ENCODE measurements at regions not wholly inside any gene's neighbourhood (a gene's known extent, or its start where the extent isn't known, plus 50 kb on each side); places are given as distances from the start of the nearest gene placed in this dataset.

DNA sequence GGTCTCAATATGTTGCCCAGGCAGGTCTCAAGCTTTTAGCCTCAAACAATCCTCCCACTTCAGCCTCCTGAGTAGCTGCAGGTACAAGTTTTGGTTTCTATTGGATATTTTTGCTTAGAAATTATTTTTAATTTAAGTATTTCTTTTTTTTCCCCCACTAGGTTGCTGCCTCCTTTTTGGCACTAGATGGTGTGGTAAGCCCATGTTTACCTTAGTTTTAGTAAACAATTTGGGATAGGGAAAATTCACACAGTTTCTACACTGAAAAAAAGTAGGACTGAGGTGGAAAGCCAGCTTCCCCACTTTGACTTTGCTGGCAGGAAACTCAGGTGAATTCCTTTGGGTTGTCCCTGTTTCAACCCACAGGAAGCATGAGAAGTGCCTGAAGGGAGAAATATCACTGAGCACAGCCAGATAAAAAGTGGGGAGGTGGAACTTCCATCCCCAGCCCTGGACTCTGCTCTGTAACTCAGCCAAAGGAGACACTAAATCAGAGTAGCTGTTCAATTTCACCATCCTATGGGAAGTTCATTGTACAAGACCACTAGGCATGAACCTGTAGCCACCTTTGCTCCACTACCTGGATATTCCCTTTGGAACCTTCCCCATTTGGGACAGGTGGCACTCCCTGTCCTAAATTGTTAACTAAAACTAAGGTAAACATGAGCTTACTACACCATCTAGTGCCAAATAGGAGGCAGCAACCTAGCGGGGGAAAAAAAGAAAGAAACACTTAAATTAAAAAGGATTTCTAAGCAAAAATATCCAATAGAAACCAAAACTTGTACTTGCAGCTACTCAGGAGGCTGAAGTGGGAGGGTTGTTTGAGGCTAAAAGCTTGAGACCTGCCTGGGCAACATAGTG lies 154.4 kb upstream of the FAT3 start:
- Histone ChIP-seq H3K4me3 (replicated peaks; ENCODE audit: insufficient read depth, low read length) (no peak overlapping the region), H3K27me3 (ENCODE audit: insufficient read depth, poor library complexity, severe bottlenecking) (no peaks in the 10 kb centered on the region), H3K27ac (replicated peaks) (no peak overlapping the region)
- DNase-seq (ENCODE audit: low read depth in 1 of 2, low spot score in 1 of 2): no peak
- TF ChIP-seq POLR2AphosphoS5 (IDR thresholded peaks at IDR 0.05; ENCODE audit: low read depth) (no peak), SPI1 (IDR thresholded peaks at IDR 0.05; ENCODE audit: borderline replicate concordance, low read depth) (no peak), GABPA (IDR thresholded peaks at IDR 0.05; ENCODE audit: low read depth) (no peak)
- TF ChIP-seq, protein P1, sequence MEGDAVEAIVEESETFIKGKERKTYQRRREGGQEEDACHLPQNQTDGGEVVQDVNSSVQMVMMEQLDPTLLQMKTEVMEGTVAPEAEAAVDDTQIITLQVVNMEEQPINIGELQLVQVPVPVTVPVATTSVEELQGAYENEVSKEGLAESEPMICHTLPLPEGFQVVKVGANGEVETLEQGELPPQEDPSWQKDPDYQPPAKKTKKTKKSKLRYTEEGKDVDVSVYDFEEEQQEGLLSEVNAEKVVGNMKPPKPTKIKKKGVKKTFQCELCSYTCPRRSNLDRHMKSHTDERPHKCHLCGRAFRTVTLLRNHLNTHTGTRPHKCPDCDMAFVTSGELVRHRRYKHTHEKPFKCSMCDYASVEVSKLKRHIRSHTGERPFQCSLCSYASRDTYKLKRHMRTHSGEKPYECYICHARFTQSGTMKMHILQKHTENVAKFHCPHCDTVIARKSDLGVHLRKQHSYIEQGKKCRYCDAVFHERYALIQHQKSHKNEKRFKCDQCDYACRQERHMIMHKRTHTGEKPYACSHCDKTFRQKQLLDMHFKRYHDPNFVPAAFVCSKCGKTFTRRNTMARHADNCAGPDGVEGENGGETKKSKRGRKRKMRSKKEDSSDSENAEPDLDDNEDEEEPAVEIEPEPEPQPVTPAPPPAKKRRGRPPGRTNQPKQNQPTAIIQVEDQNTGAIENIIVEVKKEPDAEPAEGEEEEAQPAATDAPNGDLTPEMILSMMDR (IDR thresholded peaks at IDR 0.05; ENCODE audit: insufficient read depth, low read length): no peak
- TF ChIP-seq, protein P2, sequence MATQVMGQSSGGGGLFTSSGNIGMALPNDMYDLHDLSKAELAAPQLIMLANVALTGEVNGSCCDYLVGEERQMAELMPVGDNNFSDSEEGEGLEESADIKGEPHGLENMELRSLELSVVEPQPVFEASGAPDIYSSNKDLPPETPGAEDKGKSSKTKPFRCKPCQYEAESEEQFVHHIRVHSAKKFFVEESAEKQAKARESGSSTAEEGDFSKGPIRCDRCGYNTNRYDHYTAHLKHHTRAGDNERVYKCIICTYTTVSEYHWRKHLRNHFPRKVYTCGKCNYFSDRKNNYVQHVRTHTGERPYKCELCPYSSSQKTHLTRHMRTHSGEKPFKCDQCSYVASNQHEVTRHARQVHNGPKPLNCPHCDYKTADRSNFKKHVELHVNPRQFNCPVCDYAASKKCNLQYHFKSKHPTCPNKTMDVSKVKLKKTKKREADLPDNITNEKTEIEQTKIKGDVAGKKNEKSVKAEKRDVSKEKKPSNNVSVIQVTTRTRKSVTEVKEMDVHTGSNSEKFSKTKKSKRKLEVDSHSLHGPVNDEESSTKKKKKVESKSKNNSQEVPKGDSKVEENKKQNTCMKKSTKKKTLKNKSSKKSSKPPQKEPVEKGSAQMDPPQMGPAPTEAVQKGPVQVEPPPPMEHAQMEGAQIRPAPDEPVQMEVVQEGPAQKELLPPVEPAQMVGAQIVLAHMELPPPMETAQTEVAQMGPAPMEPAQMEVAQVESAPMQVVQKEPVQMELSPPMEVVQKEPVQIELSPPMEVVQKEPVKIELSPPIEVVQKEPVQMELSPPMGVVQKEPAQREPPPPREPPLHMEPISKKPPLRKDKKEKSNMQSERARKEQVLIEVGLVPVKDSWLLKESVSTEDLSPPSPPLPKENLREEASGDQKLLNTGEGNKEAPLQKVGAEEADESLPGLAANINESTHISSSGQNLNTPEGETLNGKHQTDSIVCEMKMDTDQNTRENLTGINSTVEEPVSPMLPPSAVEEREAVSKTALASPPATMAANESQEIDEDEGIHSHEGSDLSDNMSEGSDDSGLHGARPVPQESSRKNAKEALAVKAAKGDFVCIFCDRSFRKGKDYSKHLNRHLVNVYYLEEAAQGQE (IDR thresholded peaks at IDR 0.05; ENCODE audit: insufficient replicate concordance, low read depth): no peak

DNA sequence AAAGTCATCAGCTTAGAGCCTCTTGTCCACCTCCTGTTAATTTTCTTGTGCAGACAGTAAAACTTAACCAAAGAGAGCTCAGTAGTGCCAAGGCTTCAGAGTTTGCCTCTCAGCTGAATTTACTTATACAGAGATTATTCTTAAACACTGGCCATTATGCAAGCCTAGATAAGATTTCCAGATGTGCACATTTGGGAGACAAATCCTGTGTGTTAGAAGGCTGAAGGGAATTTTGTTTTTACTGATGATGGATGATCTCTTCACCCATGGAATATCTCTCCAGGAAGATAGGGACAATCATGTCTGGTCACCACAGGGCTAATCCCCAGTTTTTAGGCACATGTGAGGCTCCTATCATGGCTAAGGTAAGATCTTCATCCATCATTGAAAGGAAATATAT lies 157.6 kb upstream of the FAT3 start:
- Histone ChIP-seq H3K27ac (replicated peaks) (no peak overlapping the region), H3K4me3 (replicated peaks; ENCODE audit: insufficient read depth, low read length) (no peak overlapping the region), H3K27me3 (ENCODE audit: insufficient read depth, poor library complexity, severe bottlenecking) (no peaks in the 10 kb centered on the region)
- TF ChIP-seq, protein P1 (IDR thresholded peaks at IDR 0.05; ENCODE audit: insufficient read depth, low read length): no peak
- DNase-seq (ENCODE audit: low read depth in 1 of 2, low spot score in 1 of 2): no peak

DNA sequence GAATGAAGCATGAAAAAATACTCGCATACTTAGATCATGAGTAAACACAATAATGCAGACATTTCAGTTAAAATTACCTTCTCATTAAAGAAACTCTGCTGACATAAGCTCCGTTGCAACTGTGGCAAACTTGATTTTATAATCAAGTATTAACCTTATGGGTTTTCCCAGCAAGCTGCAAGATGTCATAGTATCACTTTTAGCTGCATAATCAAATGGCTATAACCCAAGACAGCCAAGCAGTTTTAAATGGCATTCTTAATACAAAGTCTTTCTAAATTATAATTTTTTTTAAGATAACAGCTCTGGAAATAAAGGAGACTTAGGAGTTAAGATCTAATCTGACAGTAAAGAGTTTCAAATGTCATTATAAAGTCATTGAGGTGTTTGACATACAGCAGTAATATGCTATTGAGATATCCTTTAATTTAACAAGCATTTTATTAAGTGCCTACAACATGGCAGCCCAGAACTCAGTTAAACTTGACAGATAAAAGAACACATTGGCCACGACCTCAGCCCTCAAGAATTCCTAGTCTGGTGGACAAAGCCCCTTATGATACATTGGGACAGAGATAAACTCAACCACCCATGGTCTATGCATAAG lies 163.1 kb upstream of the FAT3 start:
- Histone ChIP-seq H3K27ac (replicated peaks) (no peak overlapping the region), H3K4me3 (replicated peaks; ENCODE audit: insufficient read depth, low read length) (no peak overlapping the region), H3K27me3 (ENCODE audit: insufficient read depth, poor library complexity, severe bottlenecking) (no peaks in the 10 kb centered on the region)
- DNase-seq (ENCODE audit: low read depth in 1 of 2, low spot score in 1 of 2): no peak
- TF ChIP-seq, protein P1 (IDR thresholded peaks at IDR 0.05; ENCODE audit: insufficient read depth, low read length): no peak
- TF ChIP-seq SPI1 (IDR thresholded peaks at IDR 0.05; ENCODE audit: borderline replicate concordance, low read depth) (no peak), POLR2AphosphoS5 (IDR thresholded peaks at IDR 0.05; ENCODE audit: low read depth) (no peak), GABPA (IDR thresholded peaks at IDR 0.05; ENCODE audit: low read depth) (no peak)
- TF ChIP-seq, protein P2 (IDR thresholded peaks at IDR 0.05; ENCODE audit: insufficient replicate concordance, low read depth): no peak
